ENCODE measurements at regions not wholly inside any gene's neighbourhood (a gene's known extent, or its start where the extent isn't known, plus 50 kb on each side); places are given as distances from the start of the nearest gene placed in this dataset.

GRCh38 chr7:121599887-121600286, 203.8 kb upstream of the FAM3C start:
- TF ChIP-seq POLR2A (IDR thresholded peaks at IDR 0.05) (no peak), CTCF (IDR thresholded peaks at IDR 0.05) (no peak), POLR2AphosphoS5 (IDR thresholded peaks at IDR 0.05) (no peak)

Measured in stomach (tissue), 4 donors.